ENCODE measurements at regions not wholly inside any gene's neighbourhood (a gene's known extent, or its start where the extent isn't known, plus 50 kb on each side); places are given as distances from the start of the nearest gene placed in this dataset.

DNA sequence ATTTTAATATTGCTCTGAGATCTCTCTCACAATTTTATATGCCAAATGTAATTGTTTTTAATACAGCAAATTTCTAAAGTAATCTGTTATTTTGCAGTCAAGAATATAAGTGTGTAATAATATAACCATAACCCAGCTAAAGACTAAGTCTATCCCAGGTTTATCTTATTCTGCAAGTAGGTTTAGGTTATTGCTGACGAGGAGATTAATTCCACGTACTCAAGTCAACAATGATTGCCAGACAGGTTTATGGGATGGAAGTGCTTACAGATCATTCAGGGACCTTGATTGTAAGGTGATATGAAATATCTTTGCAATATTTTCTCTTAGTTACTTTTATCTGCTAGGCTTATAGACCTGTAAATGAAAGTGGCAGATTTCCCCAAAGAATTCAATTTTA, 698.3 kb downstream of the HDGFL1 start:
- H2BK12ac ChIP-seq (ENCODE audit: low read length in 2 of 2) = no peak overlapping the region
- no peak overlapping the region for H3K4ac ChIP-seq (ENCODE audit: low read depth in 1 of 2, low read length in 2 of 2)
- no peak overlapping the region for H3K14ac ChIP-seq (ENCODE audit: low read length in 2 of 2)
- H2BK120ac ChIP-seq (ENCODE audit: low read depth, low read length) = no peak overlapping the region
- H3K4me3 ChIP-seq (ENCODE audit: insufficient read depth in 1 of 2, low read depth in 1 of 2, low read length in 2 of 2) = no peak overlapping the region
- H3K9me3 ChIP-seq (ENCODE audit: control insufficient read depth, low read length) = peaks cover 7% of the 10 kb centered on the region
- no peak overlapping the region for H3K9ac ChIP-seq (ENCODE audit: low read length)
- H4K8ac ChIP-seq (ENCODE audit: low read length) = no peak overlapping the region
- H3K18ac ChIP-seq (ENCODE audit: low read depth in 1 of 2, low read length in 2 of 2) = no peak overlapping the region
- H3K4me2 ChIP-seq (ENCODE audit: low read length, poor library complexity, severe bottlenecking) = no peak overlapping the region
- H2BK5ac ChIP-seq (ENCODE audit: low read depth, low read length, poor library complexity, severe bottlenecking) = no peak overlapping the region
- no peak overlapping the region for H4K91ac ChIP-seq (ENCODE audit: low read length)
- H3K4me1 ChIP-seq (ENCODE audit: control insufficient read depth, insufficient read depth, low read depth, low read length) = no peaks in the 10 kb centered on the region
- H2BK15ac ChIP-seq (ENCODE audit: low read depth, poor library complexity, severe bottlenecking) = no peak overlapping the region
- H3K27me3 ChIP-seq (ENCODE audit: control insufficient read depth in 1 of 2, insufficient read depth in 1 of 2, low read length in 2 of 2) = no peaks in the 10 kb centered on the region
- H3K27ac ChIP-seq (ENCODE audit: low read length, poor library complexity, severe bottlenecking) = no peak overlapping the region
- DNase-seq = no peak
- H2AK5ac ChIP-seq (ENCODE audit: low read length, severe bottlenecking) = no peak overlapping the region
- no peak overlapping the region for H3K23ac ChIP-seq (ENCODE audit: low read length in 2 of 2)
- no peak overlapping the region for H2AFZ ChIP-seq (ENCODE audit: low read depth, low read length)
- H3K36me3 ChIP-seq (ENCODE audit: control insufficient read depth in 1 of 2, insufficient read depth in 2 of 2, low read depth in 1 of 2, low read length in 2 of 2) = no peaks in the 10 kb centered on the region
- 100% methylated on average over 2 of the region's 2 CpGs for WGBS
- H3K79me1 ChIP-seq (replicated peaks; ENCODE audit: low read length, poor library complexity, severe bottlenecking) = no peaks in the 10 kb centered on the region

DNA sequence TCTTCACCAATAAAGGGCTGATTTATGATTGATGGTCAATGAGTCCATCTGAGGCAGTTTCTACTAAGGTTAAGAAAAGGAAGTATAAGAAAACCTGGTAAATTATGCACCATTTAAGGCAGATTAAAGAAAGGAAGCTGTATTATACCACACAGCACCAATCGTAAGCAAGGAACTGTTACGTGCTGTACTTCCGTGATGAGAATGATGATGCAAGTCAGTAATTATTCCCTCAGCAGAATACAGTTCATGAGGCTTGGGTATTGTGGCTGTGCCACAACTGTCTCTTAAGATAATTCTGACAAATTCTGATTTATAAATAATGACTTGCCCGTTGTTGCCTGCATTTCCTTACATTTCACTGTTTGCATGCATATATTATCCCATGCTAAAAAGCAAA, 699.0 kb downstream of the HDGFL1 start:
- no peak overlapping the region for H3K14ac ChIP-seq (ENCODE audit: low read length in 2 of 2)
- H3K4me2 ChIP-seq (ENCODE audit: low read length, poor library complexity, severe bottlenecking) = no peak overlapping the region
- WGBS = 83% methylated on average over 2 of the region's 4 CpGs
- H3K9ac ChIP-seq (ENCODE audit: low read length) = no peak overlapping the region
- no peak overlapping the region for H3K4me3 ChIP-seq (ENCODE audit: insufficient read depth in 1 of 2, low read depth in 1 of 2, low read length in 2 of 2)
- no peaks in the 10 kb centered on the region for H3K27me3 ChIP-seq (ENCODE audit: control insufficient read depth in 1 of 2, insufficient read depth in 1 of 2, low read length in 2 of 2)
- H4K91ac ChIP-seq (ENCODE audit: low read length) = no peak overlapping the region
- no peak for DNase-seq
- H3K27ac ChIP-seq (ENCODE audit: low read length, poor library complexity, severe bottlenecking) = no peak overlapping the region
- H2AFZ ChIP-seq (ENCODE audit: low read depth, low read length) = no peak overlapping the region
- no peak overlapping the region for H2BK5ac ChIP-seq (ENCODE audit: low read depth, low read length, poor library complexity, severe bottlenecking)
- H4K8ac ChIP-seq (ENCODE audit: low read length) = no peak overlapping the region
- no peaks in the 10 kb centered on the region for H3K79me1 ChIP-seq (replicated peaks; ENCODE audit: low read length, poor library complexity, severe bottlenecking)
- no peaks in the 10 kb centered on the region for H3K9me3 ChIP-seq (ENCODE audit: control insufficient read depth, low read length)
- no peak overlapping the region for H2BK120ac ChIP-seq (ENCODE audit: low read depth, low read length)
- no peak overlapping the region for H2BK12ac ChIP-seq (ENCODE audit: low read length in 2 of 2)
- H3K4me1 ChIP-seq (ENCODE audit: control insufficient read depth, insufficient read depth, low read depth, low read length) = no peaks in the 10 kb centered on the region
- no peak overlapping the region for H3K4ac ChIP-seq (ENCODE audit: low read depth in 1 of 2, low read length in 2 of 2)
- no peaks in the 10 kb centered on the region for H3K36me3 ChIP-seq (ENCODE audit: control insufficient read depth in 1 of 2, insufficient read depth in 2 of 2, low read depth in 1 of 2, low read length in 2 of 2)
- H2AK5ac ChIP-seq (ENCODE audit: low read length, severe bottlenecking) = no peak overlapping the region
- no peak overlapping the region for H2BK15ac ChIP-seq (ENCODE audit: low read depth, poor library complexity, severe bottlenecking)
- no peak overlapping the region for H3K18ac ChIP-seq (ENCODE audit: low read depth in 1 of 2, low read length in 2 of 2)
- no peak overlapping the region for H3K23ac ChIP-seq (ENCODE audit: low read length in 2 of 2)

DNA sequence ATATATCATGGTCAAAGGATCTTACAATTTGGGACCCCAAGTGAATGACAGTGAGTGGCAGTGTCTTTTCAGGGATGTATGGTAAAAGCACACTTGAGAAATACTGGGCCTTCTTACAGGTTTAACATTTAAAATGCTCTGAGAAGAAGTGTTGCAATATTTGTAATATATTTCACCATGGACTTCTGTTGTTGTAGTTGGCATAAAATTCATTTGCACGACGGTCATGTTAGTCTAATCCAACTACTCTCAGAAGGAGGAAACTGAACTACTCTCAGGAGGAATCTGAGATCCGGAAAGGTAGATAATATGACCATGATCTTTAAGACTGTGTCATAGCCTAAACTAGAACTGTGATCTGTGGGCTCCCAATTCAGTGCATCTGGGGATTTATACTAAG, 700.1 kb downstream of the HDGFL1 start:
- Histone ChIP-seq H2BK12ac (ENCODE audit: low read length in 2 of 2) (no peak overlapping the region), H4K8ac (ENCODE audit: low read length) (no peak overlapping the region), H3K23ac (ENCODE audit: low read length in 2 of 2) (no peak overlapping the region), H3K4me1 (ENCODE audit: control insufficient read depth, insufficient read depth, low read depth, low read length) (no peaks in the 10 kb centered on the region), H2AK5ac (ENCODE audit: low read length, severe bottlenecking) (no peak overlapping the region), H3K4me3 (ENCODE audit: insufficient read depth in 1 of 2, low read depth in 1 of 2, low read length in 2 of 2) (no peak overlapping the region), H3K27me3 (ENCODE audit: control insufficient read depth in 1 of 2, insufficient read depth in 1 of 2, low read length in 2 of 2) (no peaks in the 10 kb centered on the region), H3K9ac (ENCODE audit: low read length) (no peak overlapping the region), H2AFZ (ENCODE audit: low read depth, low read length) (no peak overlapping the region), H4K91ac (ENCODE audit: low read length) (no peak overlapping the region), H2BK5ac (ENCODE audit: low read depth, low read length, poor library complexity, severe bottlenecking) (no peak overlapping the region), H3K18ac (ENCODE audit: low read depth in 1 of 2, low read length in 2 of 2) (no peak overlapping the region), H2BK15ac (ENCODE audit: low read depth, poor library complexity, severe bottlenecking) (no peak overlapping the region), H3K79me1 (replicated peaks; ENCODE audit: low read length, poor library complexity, severe bottlenecking) (no peaks in the 10 kb centered on the region), H3K4me2 (ENCODE audit: low read length, poor library complexity, severe bottlenecking) (no peak overlapping the region), H3K14ac (ENCODE audit: low read length in 2 of 2) (no peak overlapping the region), H3K9me3 (ENCODE audit: control insufficient read depth, low read length) (no peaks in the 10 kb centered on the region), H3K4ac (ENCODE audit: low read depth in 1 of 2, low read length in 2 of 2) (no peak overlapping the region), H2BK120ac (ENCODE audit: low read depth, low read length) (no peak overlapping the region), H3K36me3 (ENCODE audit: control insufficient read depth in 1 of 2, insufficient read depth in 2 of 2, low read depth in 1 of 2, low read length in 2 of 2) (no peaks in the 10 kb centered on the region), H3K27ac (ENCODE audit: low read length, poor library complexity, severe bottlenecking) (no peak overlapping the region)
- DNase-seq = no peak
- 97% methylated on average over 3 of the region's 3 CpGs for WGBS

DNA sequence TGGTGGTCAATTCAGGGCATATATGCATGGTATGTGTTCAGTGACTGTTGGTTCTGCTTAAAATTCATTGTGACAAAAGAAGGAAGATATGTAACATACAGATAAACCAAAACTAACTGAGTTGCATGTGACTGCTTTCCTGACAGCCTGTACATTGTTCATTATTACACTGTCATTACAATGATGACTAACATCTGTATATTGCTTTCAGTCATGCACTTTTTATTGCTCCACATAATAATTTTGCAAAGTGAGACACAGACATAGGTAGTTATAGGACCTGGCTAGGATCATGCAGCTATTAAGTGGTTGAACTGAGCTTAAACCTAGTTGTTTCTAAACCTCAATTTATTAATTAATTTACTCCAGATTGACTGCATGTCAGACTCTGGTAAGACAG, 703.2 kb downstream of the HDGFL1 start:
- H2BK15ac ChIP-seq (ENCODE audit: low read depth, poor library complexity, severe bottlenecking) = no peak overlapping the region
- DNase-seq = no peak
- H3K4me3 ChIP-seq (ENCODE audit: insufficient read depth in 1 of 2, low read depth in 1 of 2, low read length in 2 of 2) = no peak overlapping the region
- no peak overlapping the region for H3K14ac ChIP-seq (ENCODE audit: low read length in 2 of 2)
- H3K4me1 ChIP-seq (ENCODE audit: control insufficient read depth, insufficient read depth, low read depth, low read length) = no peaks in the 10 kb centered on the region
- no peak overlapping the region for H3K27ac ChIP-seq (ENCODE audit: low read length, poor library complexity, severe bottlenecking)
- H2BK12ac ChIP-seq (ENCODE audit: low read length in 2 of 2) = no peak overlapping the region
- no peak overlapping the region for H2BK120ac ChIP-seq (ENCODE audit: low read depth, low read length)
- no peaks in the 10 kb centered on the region for H3K79me1 ChIP-seq (replicated peaks; ENCODE audit: low read length, poor library complexity, severe bottlenecking)
- H4K8ac ChIP-seq (ENCODE audit: low read length) = no peak overlapping the region
- no peaks in the 10 kb centered on the region for H3K27me3 ChIP-seq (ENCODE audit: control insufficient read depth in 1 of 2, insufficient read depth in 1 of 2, low read length in 2 of 2)
- no peaks in the 10 kb centered on the region for H3K36me3 ChIP-seq (ENCODE audit: control insufficient read depth in 1 of 2, insufficient read depth in 2 of 2, low read depth in 1 of 2, low read length in 2 of 2)
- no peak overlapping the region for H3K23ac ChIP-seq (ENCODE audit: low read length in 2 of 2)
- H3K4me2 ChIP-seq (ENCODE audit: low read length, poor library complexity, severe bottlenecking) = no peak overlapping the region
- no peak overlapping the region for H3K9ac ChIP-seq (ENCODE audit: low read length)
- no peak overlapping the region for H4K91ac ChIP-seq (ENCODE audit: low read length)
- no peak overlapping the region for H3K18ac ChIP-seq (ENCODE audit: low read depth in 1 of 2, low read length in 2 of 2)
- no peak overlapping the region for H3K4ac ChIP-seq (ENCODE audit: low read depth in 1 of 2, low read length in 2 of 2)
- no peak overlapping the region for H2BK5ac ChIP-seq (ENCODE audit: low read depth, low read length, poor library complexity, severe bottlenecking)
- no peaks in the 10 kb centered on the region for H3K9me3 ChIP-seq (ENCODE audit: control insufficient read depth, low read length)
- H2AFZ ChIP-seq (ENCODE audit: low read depth, low read length) = no peak overlapping the region
- H2AK5ac ChIP-seq (ENCODE audit: low read length, severe bottlenecking) = no peak overlapping the region
